GM12878 (cell line): ENCODE measurements at regions not wholly inside any gene's neighbourhood (a gene's known extent, or its start where the extent isn't known, plus 50 kb on each side); places are given as distances from the start of the nearest gene placed in this dataset.

ENCODE experiments used
- ATAC-seq: fragments of 200-7000 bp; cut with Tn5 transposase; 3 replicates; pipeline ENCODE4 v1.9.1; 2020; ENCODE audit warnings: mild to moderate bottlenecking, moderate library complexity
- BruUV-seq: library from RNA; stranded (reverse); fragments of 400-500 nt; replicated peaks from 2 replicates; lab custom pipeline; 2021; lab: Mats Ljungman, UMichigan
- CTCF ChIA-PET: fragments of 300-600 bp; sonication (Branson Sonifier 250); formaldehyde crosslinking; extraction: SDS; loops from one replicate; lab custom pipeline; 2021; ENCODE audit warnings: inconsistent platforms; lab: Yijun Ruan, JAX
- POLR2A ChIA-PET: fragments of 350-600 bp; formaldehyde crosslinking; extraction: SDS; loops from one replicate; lab custom pipeline; 2021; ENCODE audit warnings: inconsistent platforms; lab: Charles Lee
- RAD21 ChIA-PET: fragments of 300-600 bp; sonication (Branson Sonifier 250); formaldehyde crosslinking; loops from one replicate; lab custom pipeline; 2023; ENCODE audit warnings: antibody characterized with exemption; ENCODE audit not compliant: unreplicated experiment; lab: Charles Lee
- SMC1A ChIA-PET: fragments of 300-600 bp; sonication (Branson Sonifier 250); formaldehyde crosslinking; loops from one replicate; lab custom pipeline; 2023; ENCODE audit not compliant: unreplicated experiment, uncharacterized antibody; lab: Charles Lee
- DNase-seq: peaks from one replicate; pipeline ENCODE4 v3.0.0-alpha.2; 2011; ENCODE audit warnings: low read depth, low spot score
- FAIRE-seq: peaks from 3 replicates; lab custom pipeline; 2011; peaks lifted over from hg19 to GRCh38; lab: Jason Lieb, UNC
- H2AFZ ChIP-seq: 2 replicates; pipeline ENCODE4 v1.6.0; 2011; ENCODE audit warnings: low read depth, low read length, control low read depth; ENCODE audit not compliant: control insufficient read depth
- H3K27ac ChIP-seq: 2 replicates; pipeline ENCODE4 v1.5.1; 2011; ENCODE audit warnings: control low read depth; ENCODE audit not compliant: control insufficient read depth, insufficient read depth
- H3K27me3 ChIP-seq, 2 experiments: replicated peaks in 1 of 2; 2 replicates each; pipeline versions ENCODE4 v1.6.0 to v1.6.1; 2011; ENCODE audit warnings: low read length in 1 of 2; ENCODE audit not compliant: control insufficient read depth in 2 of 2, insufficient read depth in 2 of 2
- H3K36me3 ChIP-seq, 2 experiments: 2 replicates each; pipeline ENCODE4 v1.5.1; 2011; ENCODE audit warnings: low read length in 1 of 2; ENCODE audit not compliant: control insufficient read depth in 2 of 2, insufficient read depth in 2 of 2
- H3K4me1 ChIP-seq: 2 replicates; pipeline ENCODE4 v1.6.1; 2011; ENCODE audit warnings: mild to moderate bottlenecking, low read length, moderate library complexity, mixed read lengths; ENCODE audit not compliant: control insufficient read depth, insufficient read depth
- H3K4me2 ChIP-seq: 2 replicates; pipeline ENCODE4 v1.6.0; 2011; ENCODE audit warnings: control low read depth; ENCODE audit not compliant: control insufficient read depth, insufficient read depth
- H3K4me3 ChIP-seq: fragments of 200-600 bp; sonication (generic); 2 replicates; pipeline ENCODE4 v1.5.1; 2016
- H3K79me2 ChIP-seq: 2 replicates; pipeline ENCODE4 v1.6.0; 2011; ENCODE audit warnings: low read length; ENCODE audit not compliant: control insufficient read depth, insufficient read depth
- H3K9ac ChIP-seq: 2 replicates; pipeline ENCODE4 v1.8.0; 2011; ENCODE audit warnings: low read length, control low read depth, mixed read lengths; ENCODE audit not compliant: control insufficient read depth, insufficient read depth
- H3K9me3 ChIP-seq: replicated peaks from 3 replicates; pipeline ENCODE4 v1.5.1; 2011; ENCODE audit warnings: mild to moderate bottlenecking, low read length; ENCODE audit not compliant: control insufficient read depth, insufficient read depth
- H4K20me1 ChIP-seq: 2 replicates; pipeline ENCODE4 v1.6.0; 2011; ENCODE audit not compliant: control insufficient read depth, insufficient read depth
- BRCA1 ChIP-seq: IDR thresholded peaks from 2 replicates; pipeline ENCODE4 v1.6.1; 2011; ENCODE audit warnings: low read depth, low read length, improper control_type of control experiment
- CUX1 ChIP-seq: IDR thresholded peaks from 2 replicates; pipeline ENCODE4 v1.6.1; 2012; ENCODE audit warnings: improper control_type of control experiment, low read depth, low read length; ENCODE audit not compliant: insufficient replicate concordance
- EZH2 ChIP-seq: IDR thresholded peaks from 2 replicates; pipeline ENCODE4 v1.6.1; 2012; ENCODE audit warnings: low read depth, mild to moderate bottlenecking, control low read depth, inconsistent platforms, low read length, borderline replicate concordance; ENCODE audit not compliant: control insufficient read depth
- GATAD2B ChIP-seq: fragments of 450-650 bp; conservative IDR thresholded peaks from 2 replicates; pipeline ENCODE4 v1.6.1; 2017; ENCODE audit warnings: low read depth, mild to moderate bottlenecking, moderate library complexity
- JUNB ChIP-seq: IDR thresholded peaks from 2 replicates; pipeline ENCODE4 v1.6.1; 2016; ENCODE audit warnings: antibody characterized with exemption, mild to moderate bottlenecking
- KLF5 ChIP-seq: fragments of 450-650 bp; IDR thresholded peaks from 2 replicates; pipeline ENCODE4 v1.6.1; 2014; ENCODE audit warnings: mild to moderate bottlenecking; ENCODE audit not compliant: partially characterized antibody
- LARP7 ChIP-seq: fragments of 450-650 bp; IDR thresholded peaks from 2 replicates; pipeline ENCODE4 v1.6.1; 2017; ENCODE audit warnings: mild to moderate bottlenecking
- PAX8 ChIP-seq: fragments of 450-650 bp; IDR thresholded peaks from 2 replicates; pipeline ENCODE4 v1.6.1; 2017; ENCODE audit warnings: mild to moderate bottlenecking, moderate library complexity
- POLR2AphosphoS5 ChIP-seq: IDR thresholded peaks from 2 replicates; pipeline ENCODE4 v1.6.1; 2011; ENCODE audit warnings: mild to moderate bottlenecking, low read length, inconsistent platforms
- SKIL ChIP-seq: fragments of 450-650 bp; IDR thresholded peaks from 2 replicates; pipeline ENCODE4 v1.6.1; 2017; ENCODE audit warnings: mild to moderate bottlenecking, low read depth, inconsistent platforms; ENCODE audit not compliant: poor library complexity, severe bottlenecking
- SUPT20H ChIP-seq: IDR thresholded peaks from 2 replicates; pipeline ENCODE4 v1.6.1; 2011; ENCODE audit warnings: low read depth, mild to moderate bottlenecking, low read length, moderate library complexity, borderline replicate concordance; ENCODE audit not compliant: control insufficient read depth
- ZBTB40 ChIP-seq: fragments of 450-650 bp; IDR thresholded peaks from 2 replicates; pipeline ENCODE4 v1.6.1; 2016; ENCODE audit warnings: mild to moderate bottlenecking, moderate library complexity, borderline replicate concordance
- WGBS: methylation state at CpG from one replicate; pipeline ENCODE4 v1.1.6; 2016; ENCODE audit warnings: low lambda C conversion rate; ENCODE audit not compliant: insufficient replicate concordance, insufficient coverage; ENCODE audit errors: missing lambda C conversion rate; 5-methylcytosine and 5-hydroxymethylcytosine counted together
- in situ Hi-C: fragments of 300-500 bp; cut with MboI; formaldehyde crosslinking; loops from 9 replicates; pipeline ENCODE4 v1.14.3; 2018; ENCODE audit warnings: mixed read lengths
- intact Hi-C: fragments of 100-400 bp; cut with micrococcal nuclease; formaldehyde crosslinking; loops from one replicate; pipeline ENCODE4 v1.14.2; 2022; ENCODE audit not compliant: unreplicated experiment

GRCh38 chr21:28339403-28339802 is 653.3 kb downstream of the LTN1 start:
- no peak overlapping the region for H3K9ac ChIP-seq
- no peaks in the 10 kb centered on the region for H4K20me1 ChIP-seq
- in situ Hi-C loops (no loop called here), intact Hi-C loops (loop anchor here (5.0 kb wide), 1 partner anchor 1492 kb away; the partner anchor contains the start of gene ADAMTS1)
- H2AFZ ChIP-seq, result no peak overlapping the region
- FAIRE-seq (no peak), DNase-seq (no peak), ATAC-seq (no peak)
- no peak overlapping the region for H3K4me2 ChIP-seq
- H3K4me3 ChIP-seq, result no peak overlapping the region
- no peaks in the 10 kb centered on the region for H3K79me2 ChIP-seq
- ChIA-PET SMC1A (no interaction called here), POLR2A (no interaction called here), RAD21 (no interaction called here), CTCF (no interaction called here)
- no peaks in the 10 kb centered on the region for H3K9me3 ChIP-seq
- H3K27ac ChIP-seq, result no peak overlapping the region
- no peaks in the 10 kb centered on the region for H3K36me3 ChIP-seq
- no TSS peak for BruUV-seq
- WGBS, result 2% methylated on average over 3 of the region's 3 CpGs
- H3K4me1 ChIP-seq, result no peaks in the 10 kb centered on the region
- H3K27me3 ChIP-seq, result no peaks in the 10 kb centered on the region
- TF ChIP-seq PAX8 (no peak), JUNB (no peak), EZH2 (no peak), BRCA1 (no peak), LARP7 (no peak), KLF5 (no peak), CUX1 (no peak), SUPT20H (no peak), ZBTB40 (no peak), SKIL (no peak), GATAD2B (no peak), POLR2AphosphoS5 (no peak)
